ENCODE measurements at regions not wholly inside any gene's neighbourhood (a gene's known extent, or its start where the extent isn't known, plus 50 kb on each side); places are given as distances from the start of the nearest gene placed in this dataset.

DNA sequence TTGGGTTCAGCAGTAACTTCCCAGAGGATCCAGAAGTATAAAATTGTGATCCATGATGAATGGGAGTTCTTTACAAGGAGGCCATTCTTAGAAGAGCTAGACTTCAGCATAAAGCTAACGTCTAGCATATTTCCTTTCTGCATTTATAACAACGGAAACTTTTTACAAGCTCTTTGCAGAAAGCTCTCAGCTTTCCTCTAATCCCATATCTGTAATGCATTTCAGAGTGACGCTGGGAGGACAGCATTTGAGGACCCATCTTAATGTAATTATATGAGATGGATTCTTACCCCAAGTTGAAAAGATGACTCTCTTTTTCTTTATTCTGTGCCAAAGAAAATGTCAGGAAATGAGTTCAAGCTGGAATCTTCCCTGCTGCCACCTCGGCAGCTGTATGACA is 132.0 kb upstream of the CACHD1 start:
- TF ChIP-seq POLR2A (IDR thresholded peaks at IDR 0.05): no peak
- TF ChIP-seq, protein P1, sequence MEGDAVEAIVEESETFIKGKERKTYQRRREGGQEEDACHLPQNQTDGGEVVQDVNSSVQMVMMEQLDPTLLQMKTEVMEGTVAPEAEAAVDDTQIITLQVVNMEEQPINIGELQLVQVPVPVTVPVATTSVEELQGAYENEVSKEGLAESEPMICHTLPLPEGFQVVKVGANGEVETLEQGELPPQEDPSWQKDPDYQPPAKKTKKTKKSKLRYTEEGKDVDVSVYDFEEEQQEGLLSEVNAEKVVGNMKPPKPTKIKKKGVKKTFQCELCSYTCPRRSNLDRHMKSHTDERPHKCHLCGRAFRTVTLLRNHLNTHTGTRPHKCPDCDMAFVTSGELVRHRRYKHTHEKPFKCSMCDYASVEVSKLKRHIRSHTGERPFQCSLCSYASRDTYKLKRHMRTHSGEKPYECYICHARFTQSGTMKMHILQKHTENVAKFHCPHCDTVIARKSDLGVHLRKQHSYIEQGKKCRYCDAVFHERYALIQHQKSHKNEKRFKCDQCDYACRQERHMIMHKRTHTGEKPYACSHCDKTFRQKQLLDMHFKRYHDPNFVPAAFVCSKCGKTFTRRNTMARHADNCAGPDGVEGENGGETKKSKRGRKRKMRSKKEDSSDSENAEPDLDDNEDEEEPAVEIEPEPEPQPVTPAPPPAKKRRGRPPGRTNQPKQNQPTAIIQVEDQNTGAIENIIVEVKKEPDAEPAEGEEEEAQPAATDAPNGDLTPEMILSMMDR (IDR thresholded peaks at IDR 0.05): no peak
